ENCODE measurements at regions not wholly inside any gene's neighbourhood (a gene's known extent, or its start where the extent isn't known, plus 50 kb on each side); places are given as distances from the start of the nearest gene placed in this dataset.

GRCh38 chr19:30646806-30647205 is 274.6 kb downstream of the ZNF536 start:
- H3K9me3 Mint-ChIP-seq: no peaks in the 10 kb centered on the region; the same call in 2 of the 3 replicates
- H3K27ac ChIP-seq (ENCODE audit: low read depth): no peak overlapping the region
- no peaks in the 10 kb centered on the region for H3F3A ChIP-seq (replicated peaks; ENCODE audit: low read depth)
- H3K4me3 Mint-ChIP-seq: no peak overlapping the region
- peaks cover 23% of the 10 kb centered on the region for H3K4me1 Mint-ChIP-seq
- no peak overlapping the region for H3K4me3 ChIP-seq
- peaks cover 6% of the 10 kb centered on the region for H3K27me3 Mint-ChIP-seq (ENCODE audit: insufficient read depth, low read depth, poor library complexity)
- ATAC-seq: no peak
- no peak overlapping the region for H3K4me2 ChIP-seq
- no peak overlapping the region for H3K27ac Mint-ChIP-seq
- peaks cover 5% of the 10 kb centered on the region for H3K9me2 ChIP-seq (ENCODE audit: insufficient read depth)
- H3K36me3 Mint-ChIP-seq (ENCODE audit: low read depth): no peaks in the 10 kb centered on the region
- H3K36me3 ChIP-seq (ENCODE audit: insufficient read depth): no peaks in the 10 kb centered on the region
- H4K20me1 ChIP-seq (replicated peaks; ENCODE audit: insufficient read depth): no peaks in the 10 kb centered on the region
- H3K4me1 ChIP-seq (ENCODE audit: insufficient read depth): peaks cover 12% of the 10 kb centered on the region
- DNase-seq (ENCODE audit: low spot score): no peak
- no peak overlapping the region for H2AFZ ChIP-seq
- TF ChIP-seq POLR2AphosphoS5 (IDR thresholded peaks at IDR 0.05; ENCODE audit: low read depth): no peak
- no peak for TF ChIP-seq JUNB (IDR thresholded peaks at IDR 0.05; ENCODE audit: unreplicated experiment)
- no peak for TF ChIP-seq REST (IDR thresholded peaks at IDR 0.05; ENCODE audit: unreplicated experiment)
- no peak for TF ChIP-seq STAT1 (IDR thresholded peaks at IDR 0.05; ENCODE audit: unreplicated experiment)
- no peak for TF ChIP-seq ZNF331 (CRISPR knock-in tag; IDR thresholded peaks at IDR 0.05; ENCODE audit: low read depth)
- H3K79me2 ChIP-seq (replicated peaks; ENCODE audit: insufficient read depth): no peaks in the 10 kb centered on the region
- H3K27me3 ChIP-seq (ENCODE audit: insufficient read depth): no peaks in the 10 kb centered on the region

GRCh38 chr19:30645946-30646577 is 273.9 kb downstream of the ZNF536 start:
- no peak for ATAC-seq
- H3K36me3 ChIP-seq (ENCODE audit: insufficient read depth): no peaks in the 10 kb centered on the region
- no peaks in the 10 kb centered on the region for H3K27me3 ChIP-seq (ENCODE audit: insufficient read depth)
- peaks cover 5% of the 10 kb centered on the region; the same call in 1 of the 2 replicates for H3K4me1 ChIP-seq (ENCODE audit: insufficient read depth)
- Mint-ChIP-seq H3K27ac (no peak overlapping the region), H3K4me1 (peaks cover 20% of the 10 kb centered on the region), H3K4me3 (no peak overlapping the region), H3K9me3 (no peaks in the 10 kb centered on the region; the same call in 2 of the 3 replicates), H3K36me3 (ENCODE audit: low read depth) (no peaks in the 10 kb centered on the region), H3K27me3 (ENCODE audit: insufficient read depth, low read depth, poor library complexity) (peaks cover 4% of the 10 kb centered on the region)
- no peak overlapping the region for H3K4me2 ChIP-seq
- no peak for DNase-seq (ENCODE audit: low spot score)
- no peak overlapping the region for H2AFZ ChIP-seq
- no peaks in the 10 kb centered on the region for H3K79me2 ChIP-seq (replicated peaks; ENCODE audit: insufficient read depth)
- no peak overlapping the region for H3K4me3 ChIP-seq
- peaks cover 5% of the 10 kb centered on the region for H3K9me2 ChIP-seq (ENCODE audit: insufficient read depth)
- H4K20me1 ChIP-seq (replicated peaks; ENCODE audit: insufficient read depth): no peaks in the 10 kb centered on the region
- H3K27ac ChIP-seq (ENCODE audit: low read depth): no peak overlapping the region
- H3F3A ChIP-seq (replicated peaks; ENCODE audit: low read depth): no peaks in the 10 kb centered on the region
- TF ChIP-seq CTCF (conservative IDR thresholded peaks at IDR 0.05; ENCODE audit: low read depth in 2 of 2) (no peak), ZNF331 (CRISPR knock-in tag; IDR thresholded peaks at IDR 0.05; ENCODE audit: low read depth) (no peak), CREB1 (CRISPR knock-in tag; IDR thresholded peaks at IDR 0.05; ENCODE audit: low read depth) (no peak), EZH2phosphoT487 (IDR thresholded peaks at IDR 0.05; ENCODE audit: unreplicated experiment) (no peak), STAT1 (IDR thresholded peaks at IDR 0.05; ENCODE audit: unreplicated experiment) (no peak), REST (IDR thresholded peaks at IDR 0.05; ENCODE audit: unreplicated experiment) (no peak), EZH2 (IDR thresholded peaks at IDR 0.05; ENCODE audit: low read depth, unreplicated experiment) (no peak), NANOG (IDR thresholded peaks at IDR 0.05; ENCODE audit: borderline replicate concordance) (no peak), ZNF114 (CRISPR knock-in tag; IDR thresholded peaks at IDR 0.05) (no peak), ETS1 (IDR thresholded peaks at IDR 0.05) (no peak), POLR2AphosphoS5 (IDR thresholded peaks at IDR 0.05; ENCODE audit: low read depth) (no peak)
